ENCODE measurements at regions not wholly inside any gene's neighbourhood (a gene's known extent, or its start where the extent isn't known, plus 50 kb on each side); places are given as distances from the start of the nearest gene placed in this dataset.

DNA sequence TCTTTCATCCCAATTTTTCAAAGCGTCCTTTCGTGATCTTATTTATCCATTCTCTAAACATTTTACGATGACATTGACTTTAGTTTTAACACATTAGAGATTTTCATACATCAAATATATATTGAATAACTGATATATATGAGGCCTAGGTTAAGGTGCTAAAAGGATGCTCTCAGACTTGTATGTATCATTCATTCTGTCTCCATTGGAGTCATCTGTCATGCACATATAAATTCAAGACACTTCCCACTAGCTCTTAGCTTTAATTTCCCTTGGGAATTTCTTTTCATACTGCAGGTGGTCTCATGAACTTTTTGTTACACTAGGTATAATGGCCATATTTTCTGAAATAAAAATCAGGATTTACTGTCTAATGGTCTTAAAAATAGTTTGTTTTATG is 635.8 kb upstream of the C9orf72 start:
- DNase-seq (ENCODE audit: low read depth, low spot score) (no peak), FAIRE-seq (no peak)
- Histone ChIP-seq H3K79me2 (ENCODE audit: control insufficient read depth, insufficient read depth, low read length) (no peaks in the 10 kb centered on the region), H2AFZ (ENCODE audit: low read depth, low read length) (no peak overlapping the region), H3K9ac (replicated peaks; ENCODE audit: extremely low read depth, insufficient read depth, low read length) (no peak overlapping the region), H3K27ac (ENCODE audit: insufficient read depth, low read depth, low read length) (no peak overlapping the region), H3K4me2 (ENCODE audit: insufficient read depth, low read length) (no peak overlapping the region), H3K4me1 (ENCODE audit: control insufficient read depth, extremely low read depth, insufficient read depth, low read length) (peaks cover 13% of the 10 kb centered on the region), H3K27me3 (ENCODE audit: control insufficient read depth in 2 of 2, insufficient read depth in 2 of 2, low read length in 2 of 2) (no peaks in the 10 kb centered on the region), H3K9me3 (replicated peaks; ENCODE audit: control insufficient read depth, insufficient read depth, low read length) (no peaks in the 10 kb centered on the region), H3K36me3 (ENCODE audit: control insufficient read depth in 2 of 2, extremely low read depth in 1 of 2, insufficient read depth in 2 of 2, low read length in 2 of 2) (no peaks in the 10 kb centered on the region), H3K4me3 (replicated peaks in 1 of 3; ENCODE audit: insufficient read depth in 1 of 3, low read depth in 1 of 3, low read length in 3 of 3) (no peak overlapping the region), H3K9me1 (replicated peaks; ENCODE audit: control insufficient read depth, extremely low read depth, insufficient read depth, low read length) (no peaks in the 10 kb centered on the region), H4K20me1 (replicated peaks; ENCODE audit: control insufficient read depth, extremely low read depth, insufficient read depth, low read length) (no peaks in the 10 kb centered on the region)
- intact Hi-C loops (cut with micrococcal nuclease): no loop called here
- TF ChIP-seq, protein P1, sequence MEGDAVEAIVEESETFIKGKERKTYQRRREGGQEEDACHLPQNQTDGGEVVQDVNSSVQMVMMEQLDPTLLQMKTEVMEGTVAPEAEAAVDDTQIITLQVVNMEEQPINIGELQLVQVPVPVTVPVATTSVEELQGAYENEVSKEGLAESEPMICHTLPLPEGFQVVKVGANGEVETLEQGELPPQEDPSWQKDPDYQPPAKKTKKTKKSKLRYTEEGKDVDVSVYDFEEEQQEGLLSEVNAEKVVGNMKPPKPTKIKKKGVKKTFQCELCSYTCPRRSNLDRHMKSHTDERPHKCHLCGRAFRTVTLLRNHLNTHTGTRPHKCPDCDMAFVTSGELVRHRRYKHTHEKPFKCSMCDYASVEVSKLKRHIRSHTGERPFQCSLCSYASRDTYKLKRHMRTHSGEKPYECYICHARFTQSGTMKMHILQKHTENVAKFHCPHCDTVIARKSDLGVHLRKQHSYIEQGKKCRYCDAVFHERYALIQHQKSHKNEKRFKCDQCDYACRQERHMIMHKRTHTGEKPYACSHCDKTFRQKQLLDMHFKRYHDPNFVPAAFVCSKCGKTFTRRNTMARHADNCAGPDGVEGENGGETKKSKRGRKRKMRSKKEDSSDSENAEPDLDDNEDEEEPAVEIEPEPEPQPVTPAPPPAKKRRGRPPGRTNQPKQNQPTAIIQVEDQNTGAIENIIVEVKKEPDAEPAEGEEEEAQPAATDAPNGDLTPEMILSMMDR (IDR thresholded peaks at IDR 0.05; ENCODE audit: extremely low read depth in 1 of 2, insufficient read depth in 1 of 2, low read depth in 1 of 2, low read length in 2 of 2): no peak
- TF ChIP-seq GATA2 (IDR thresholded peaks at IDR 0.05; ENCODE audit: insufficient read depth, insufficient read length, low read depth, low read length) (no peak), EZH2 (IDR thresholded peaks at IDR 0.05; ENCODE audit: borderline replicate concordance, low read depth, low read length, severe bottlenecking) (no peak), JUN (IDR thresholded peaks at IDR 0.05; ENCODE audit: borderline replicate concordance, insufficient read depth, insufficient read length, low read depth) (no peak), POLR2AphosphoS5 (IDR thresholded peaks at IDR 0.05; ENCODE audit: insufficient read depth, low read depth, low read length) (no peak), FOS (IDR thresholded peaks at IDR 0.05; ENCODE audit: borderline replicate concordance, insufficient read depth, low read length) (no peak)
- BruUV-seq (replicated peaks): no TSS peak
- ChIA-PET POLR2A (no interaction called here), CTCF (no interaction called here)
- dilution Hi-C loops (cut with MboI; ENCODE audit: extremely low pct_ligation_motif_present, low sequenced_read_pairs): no loop called here

DNA sequence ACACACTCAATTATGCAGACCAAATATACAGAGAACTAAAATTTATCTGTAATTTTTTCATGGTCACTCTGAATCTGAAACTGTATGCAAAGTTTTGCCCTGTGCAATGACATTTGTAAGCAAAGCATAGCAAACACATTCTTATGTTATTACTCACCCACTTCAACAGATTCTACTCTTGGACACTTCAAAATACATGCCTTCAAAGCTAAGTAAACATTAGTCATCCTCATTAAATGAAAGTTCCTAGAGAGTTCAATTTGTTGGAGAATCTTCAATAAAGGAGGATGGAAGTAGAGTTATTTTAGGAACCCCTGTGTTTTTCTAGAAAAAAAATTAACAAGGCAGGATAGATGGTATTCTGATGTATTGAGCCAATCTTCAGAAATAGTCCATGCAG is 639.7 kb upstream of the C9orf72 start:
- TF ChIP-seq FOS (IDR thresholded peaks at IDR 0.05; ENCODE audit: borderline replicate concordance, insufficient read depth, low read length) (peak; percentile 28), JUN (IDR thresholded peaks at IDR 0.05; ENCODE audit: borderline replicate concordance, insufficient read depth, insufficient read length, low read depth) (peak; percentile 92)
- TF ChIP-seq, protein P1 (IDR thresholded peaks at IDR 0.05; ENCODE audit: extremely low read depth in 1 of 2, insufficient read depth in 1 of 2, low read depth in 1 of 2, low read length in 2 of 2): no peak
- FAIRE-seq: peak; percentile 80
- H3K4me1 ChIP-seq (ENCODE audit: control insufficient read depth, extremely low read depth, insufficient read depth, low read length): peaks cover 13% of the 10 kb centered on the region
- peak overlapping the region; percentile 86 for H3K4me2 ChIP-seq (ENCODE audit: insufficient read depth, low read length)
- H3K36me3 ChIP-seq (ENCODE audit: control insufficient read depth in 2 of 2, extremely low read depth in 1 of 2, insufficient read depth in 2 of 2, low read length in 2 of 2): no peaks in the 10 kb centered on the region
- H3K27me3 ChIP-seq (ENCODE audit: control insufficient read depth in 2 of 2, insufficient read depth in 2 of 2, low read length in 2 of 2): no peaks in the 10 kb centered on the region
- H3K9me3 ChIP-seq (replicated peaks; ENCODE audit: control insufficient read depth, insufficient read depth, low read length): no peaks in the 10 kb centered on the region
- dilution Hi-C loops (cut with MboI; ENCODE audit: extremely low pct_ligation_motif_present, low sequenced_read_pairs): no loop called here
- no peaks in the 10 kb centered on the region for H3K79me2 ChIP-seq (ENCODE audit: control insufficient read depth, insufficient read depth, low read length)
- H3K4me3 ChIP-seq (replicated peaks in 1 of 3; ENCODE audit: insufficient read depth in 1 of 3, low read depth in 1 of 3, low read length in 3 of 3): no peak overlapping the region
- ChIA-PET POLR2A (no interaction called here), CTCF (no interaction called here)
- no TSS peak for BruUV-seq (replicated peaks)
- H3K27ac ChIP-seq (ENCODE audit: insufficient read depth, low read depth, low read length): no peak overlapping the region
- no peaks in the 10 kb centered on the region for H4K20me1 ChIP-seq (replicated peaks; ENCODE audit: control insufficient read depth, extremely low read depth, insufficient read depth, low read length)
- DNase-seq (ENCODE audit: low read depth, low spot score): peak; percentile 73
- no peak overlapping the region for H3K9ac ChIP-seq (replicated peaks; ENCODE audit: extremely low read depth, insufficient read depth, low read length)
- no peak overlapping the region for H2AFZ ChIP-seq (ENCODE audit: low read depth, low read length)
- intact Hi-C loops (cut with micrococcal nuclease): loop anchor here (5.0 kb wide), 1 partner anchor 91 kb away; no protein-coding TSS in a partner anchor
- H3K9me1 ChIP-seq (replicated peaks; ENCODE audit: control insufficient read depth, extremely low read depth, insufficient read depth, low read length): no peaks in the 10 kb centered on the region
